HG02870 (cell line): ENCODE measurements at regions not wholly inside any gene's neighbourhood (a gene's known extent, or its start where the extent isn't known, plus 50 kb on each side); places are given as distances from the start of the nearest gene placed in this dataset.

Experiments
- ATAC-seq: cut with Tn5 transposase; IDR thresholded peaks from one replicate; pipeline ENCODE4 v1.9.1; 2021; ENCODE audit warnings: mild to moderate bottlenecking, moderate library complexity; ENCODE audit not compliant: unreplicated experiment

GRCh38 chr16:86797700-86798099 lies 219.4 kb downstream of the FOXL1 start:
- no peak for ATAC-seq

GRCh38 chr16:86798247-86799041 lies 220.1 kb downstream of the FOXL1 start:
- ATAC-seq, result no peak

DNA sequence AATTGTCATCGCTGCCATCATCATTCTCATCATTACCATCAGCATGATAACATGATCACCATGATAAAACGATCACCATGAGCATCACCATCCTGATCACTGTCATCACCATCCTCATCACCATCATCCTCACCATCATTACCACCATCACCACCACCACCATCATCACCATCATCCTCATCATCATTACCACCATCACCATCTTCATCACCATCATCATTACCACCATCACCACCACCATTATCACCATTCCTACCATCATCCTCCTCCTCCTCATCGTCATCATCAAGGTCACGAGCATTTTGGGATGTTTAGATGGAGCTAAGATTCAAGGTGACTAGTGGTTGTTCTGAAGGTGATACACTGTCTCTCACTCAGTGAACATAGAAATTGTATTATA lies 221.0 kb downstream of the FOXL1 start:
- ATAC-seq, result no peak

- ATAC-seq, result no peak
Measured at GRCh38 chr16:86800894-86801293, 222.5 kb downstream of the FOXL1 start.

- no peak for ATAC-seq
Measured at GRCh38 chr16:86802013-86802412, 223.7 kb downstream of the FOXL1 start.

DNA sequence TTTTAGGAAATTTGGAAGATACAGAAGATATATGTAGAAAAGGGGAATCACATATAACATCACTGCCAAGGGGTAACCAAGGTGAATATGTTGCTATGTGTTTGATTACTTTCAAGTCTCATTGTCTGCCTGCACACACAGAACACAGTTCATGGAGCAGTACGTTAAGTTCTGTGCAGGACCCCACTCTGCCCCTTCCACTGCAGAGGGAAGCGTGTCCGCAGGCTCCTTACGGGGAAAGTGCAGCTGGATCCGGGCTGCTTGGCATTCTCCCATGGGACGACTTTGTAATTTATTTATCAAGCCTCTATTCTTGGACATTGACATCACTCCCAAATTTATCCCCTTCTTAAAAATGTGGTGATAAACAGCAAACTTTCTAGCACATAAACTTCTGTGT lies 226.8 kb downstream of the FOXL1 start:
- no peak for ATAC-seq

DNA sequence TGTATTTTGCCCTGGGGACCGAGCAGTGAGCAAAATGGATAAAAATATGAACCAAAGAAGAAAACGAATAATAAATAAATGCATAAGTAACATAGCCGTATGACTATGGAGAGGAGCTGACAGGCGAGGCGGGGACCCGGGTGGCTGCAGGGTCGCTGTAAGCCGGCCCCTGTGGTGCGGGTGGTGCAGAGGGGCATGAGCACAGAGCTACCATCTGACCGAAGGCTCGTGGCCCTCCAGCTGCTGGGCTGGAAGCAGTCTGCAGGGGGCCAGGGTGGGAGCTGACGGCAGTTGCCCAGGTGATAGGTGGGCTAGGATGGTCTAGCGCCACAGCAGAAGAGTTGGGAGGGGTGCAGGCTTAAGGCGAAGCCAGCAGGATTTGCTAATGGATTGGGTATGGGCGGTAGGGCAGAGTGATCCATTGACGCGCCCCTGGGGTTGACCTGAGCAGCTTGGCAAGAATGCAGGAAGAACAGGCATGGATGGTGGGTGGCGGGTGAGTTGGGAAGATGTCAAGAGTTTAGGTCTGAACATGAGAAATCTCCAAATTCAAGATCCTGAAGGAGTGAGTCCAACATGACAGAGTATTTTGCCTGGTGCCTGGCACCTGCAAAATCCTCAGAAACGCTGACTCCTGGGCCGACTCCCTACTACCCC lies 228.0 kb downstream of the FOXL1 start:
- ATAC-seq, result no peak

- ATAC-seq, result no peak
Measured at GRCh38 chr16:86806838-86807351, 228.5 kb downstream of the FOXL1 start.

- ATAC-seq, result no peak
Measured at GRCh38 chr16:86808863-86809444, 230.6 kb downstream of the FOXL1 start.

- no peak for ATAC-seq
Measured at GRCh38 chr16:86809458-86809955, 231.2 kb downstream of the FOXL1 start.

GRCh38 chr16:86810062-86810461 lies 231.7 kb downstream of the FOXL1 start:
- ATAC-seq, result no peak

DNA sequence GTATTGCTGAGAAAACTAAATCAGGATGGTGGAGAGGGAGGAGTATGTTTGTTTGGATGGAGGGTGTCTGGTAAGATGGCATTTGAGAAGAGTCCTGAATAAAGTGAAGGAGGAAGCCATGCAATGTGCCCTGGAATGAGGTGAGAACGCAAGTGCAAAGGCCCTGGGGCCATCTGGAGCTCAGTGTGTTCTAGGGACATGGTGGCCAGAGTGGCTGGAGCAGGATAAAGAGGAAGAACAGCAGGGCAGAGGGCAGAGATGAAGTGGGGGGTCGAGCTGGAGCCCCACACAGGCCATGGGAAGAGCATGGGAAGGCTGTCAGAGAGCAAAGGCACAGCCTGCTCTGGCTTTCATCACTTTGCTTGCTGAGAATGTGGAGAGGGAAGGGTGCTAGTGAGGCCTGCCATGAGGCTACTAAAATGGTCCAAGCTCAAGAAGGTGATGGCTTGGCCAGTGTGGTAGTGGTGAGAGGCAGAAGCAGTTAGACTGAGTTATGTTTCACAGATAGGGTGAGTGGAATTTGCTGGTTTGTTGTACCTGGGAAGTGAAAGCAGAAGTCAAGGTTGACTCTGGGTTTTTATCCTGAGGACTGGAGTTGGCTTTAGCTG lies 234.1 kb downstream of the FOXL1 start:
- no peak for ATAC-seq

DNA sequence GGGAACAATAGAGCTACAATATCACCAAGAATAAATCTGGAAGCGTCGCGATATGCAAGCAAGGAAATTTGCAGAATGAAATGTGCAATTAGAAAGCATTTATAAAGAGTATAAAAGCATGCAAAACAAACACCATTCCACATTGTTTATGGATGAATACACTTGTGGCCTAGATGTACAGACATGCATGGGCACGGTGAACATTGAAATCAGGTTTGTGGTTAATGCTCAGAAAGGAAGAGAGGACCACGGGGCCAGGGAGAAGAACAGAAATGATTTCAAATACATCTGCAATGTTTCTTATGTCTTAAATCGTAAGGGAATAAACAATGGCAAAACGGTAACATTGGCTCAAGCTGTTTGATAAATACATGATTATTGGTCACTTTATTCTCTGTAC lies 235.9 kb downstream of the FOXL1 start:
- no peak for ATAC-seq

- no peak for ATAC-seq
Measured at GRCh38 chr16:86816930-86817625, 238.7 kb downstream of the FOXL1 start.

- no peak for ATAC-seq
Measured at GRCh38 chr16:86818671-86819532, 240.6 kb downstream of the FOXL1 start.

DNA sequence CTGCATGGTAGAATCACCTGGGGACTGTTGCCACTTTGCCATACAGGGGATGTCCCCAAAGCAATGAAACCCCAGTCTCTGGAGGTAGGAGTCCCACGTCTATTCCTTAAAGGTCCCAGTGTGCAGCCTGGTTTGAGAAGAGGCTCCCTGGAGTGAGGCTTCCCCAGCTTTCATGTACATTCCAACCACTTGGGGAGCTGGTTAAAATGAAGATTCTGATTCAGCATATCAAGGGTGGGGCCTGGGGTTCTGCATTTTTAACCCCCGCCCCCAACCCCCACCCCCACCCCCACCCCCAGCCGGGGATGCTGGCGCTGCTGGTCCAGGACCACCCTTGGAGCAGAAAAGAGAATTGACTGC lies 241.2 kb downstream of the FOXL1 start:
- no peak for ATAC-seq

- ATAC-seq, result no peak
Measured at GRCh38 chr16:86821895-86822294, 243.5 kb downstream of the FOXL1 start.

GRCh38 chr16:86823125-86823524 lies 244.8 kb downstream of the FOXL1 start:
- no peak for ATAC-seq

DNA sequence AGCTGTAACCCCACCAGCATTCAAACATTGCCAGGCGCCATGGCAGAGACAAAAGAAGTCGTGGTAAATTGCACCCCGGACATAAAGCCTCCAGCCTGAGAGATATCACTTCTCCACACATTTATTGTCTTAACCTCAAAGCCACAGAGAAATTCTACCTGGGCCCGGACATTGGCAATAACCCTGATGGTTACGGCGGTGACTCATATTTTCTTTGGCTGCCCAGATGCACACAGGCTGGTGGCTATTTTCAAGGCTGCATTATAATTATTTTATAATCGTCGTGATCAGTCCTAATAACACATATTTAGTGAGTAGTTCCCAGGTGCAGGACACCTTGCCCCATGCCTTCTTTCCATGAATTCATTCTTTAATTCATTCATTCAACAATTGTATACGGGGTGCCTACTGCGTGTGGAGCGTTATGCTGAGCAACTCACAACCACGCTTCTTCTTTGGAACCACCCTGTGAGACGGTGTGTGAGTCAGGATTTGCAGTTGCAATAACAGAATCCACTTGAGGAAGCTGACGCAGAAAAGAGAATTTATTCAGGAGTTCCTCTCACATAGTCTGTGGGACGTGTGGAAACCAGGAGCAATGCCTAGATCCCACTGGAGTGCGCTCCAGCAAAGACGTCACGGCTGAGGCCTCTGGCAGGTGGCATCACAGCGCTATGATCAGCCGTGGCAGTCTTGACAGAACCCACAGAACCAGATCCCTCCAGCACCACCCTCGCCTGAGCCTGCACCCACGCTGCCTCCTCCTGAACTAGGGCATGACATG lies 245.7 kb downstream of the FOXL1 start:
- no peak for ATAC-seq
